GM19324 (cell line): ENCODE measurements at regions not wholly inside any gene's neighbourhood (a gene's known extent, or its start where the extent isn't known, plus 50 kb on each side); places are given as distances from the start of the nearest gene placed in this dataset.

Experiments used
- ATAC-seq: cut with Tn5 transposase; IDR thresholded peaks from one replicate; pipeline ENCODE4 v1.9.1; 2021; ENCODE audit warnings: mild to moderate bottlenecking, moderate library complexity; ENCODE audit not compliant: unreplicated experiment, low FRiP score

GRCh38 chr1:81498471-81499462 is 302.0 kb upstream of the ADGRL2 start:
- no peak for ATAC-seq

GRCh38 chr1:81496349-81496748 is 304.4 kb upstream of the ADGRL2 start:
- ATAC-seq = no peak

- ATAC-seq = no peak
Measured at GRCh38 chr1:81493102-81493869, 307.4 kb upstream of the ADGRL2 start.

- ATAC-seq = no peak
Measured at GRCh38 chr1:81492628-81493027, 308.1 kb upstream of the ADGRL2 start.

- ATAC-seq = no peak
Measured at GRCh38 chr1:81490614-81491013, 310.1 kb upstream of the ADGRL2 start.

DNA sequence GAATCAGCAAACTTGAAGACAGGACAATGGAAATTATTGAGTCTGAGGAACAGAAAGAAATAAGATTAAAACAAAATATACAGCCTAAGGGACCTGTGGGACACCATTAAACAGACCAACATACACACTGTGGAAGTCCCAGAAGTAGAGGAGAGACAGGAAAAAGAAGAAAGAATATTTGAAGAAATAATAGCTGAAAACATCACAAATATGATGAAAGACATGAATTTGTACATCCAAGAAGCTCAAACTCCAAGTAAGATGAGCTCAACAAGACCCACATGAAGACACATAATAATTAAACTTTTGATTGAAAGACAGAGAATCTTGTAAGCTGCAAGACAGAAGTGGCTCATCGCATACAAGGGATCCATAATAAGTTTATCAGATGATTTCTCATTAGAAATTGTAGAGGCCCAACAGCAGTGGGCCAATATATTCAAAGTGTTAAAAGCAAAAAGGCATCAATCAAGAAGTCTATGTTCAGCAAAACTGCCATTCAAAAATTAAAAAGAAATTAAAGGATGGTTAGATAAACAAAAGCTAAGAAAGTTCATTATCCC is 311.3 kb upstream of the ADGRL2 start:
- ATAC-seq = no peak

GRCh38 chr1:81484284-81484683 is 316.4 kb upstream of the ADGRL2 start:
- no peak for ATAC-seq

DNA sequence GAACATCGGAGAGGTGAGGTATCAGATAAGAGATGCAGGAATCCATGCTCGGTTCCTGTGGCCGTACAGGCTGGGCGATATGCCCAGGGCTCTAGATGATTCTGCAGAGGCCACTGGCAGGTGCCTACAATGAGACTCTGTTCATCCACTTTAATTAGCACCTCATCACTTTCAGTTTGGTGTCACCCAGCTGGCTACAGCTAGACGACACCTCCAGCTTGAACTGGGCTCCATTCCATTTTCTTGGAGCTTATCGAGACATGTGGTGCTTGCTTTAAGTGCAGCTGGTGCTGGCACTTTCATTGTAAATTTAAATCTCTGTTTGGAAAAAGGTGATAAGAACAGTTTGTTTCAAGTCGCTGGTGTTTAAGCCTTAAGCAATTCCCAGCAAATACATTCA is 322.5 kb upstream of the ADGRL2 start:
- no peak for ATAC-seq

- no peak for ATAC-seq
Measured at GRCh38 chr1:81477710-81478109, 323.0 kb upstream of the ADGRL2 start.

GRCh38 chr1:81472387-81472786 is 328.3 kb upstream of the ADGRL2 start:
- ATAC-seq = no peak

DNA sequence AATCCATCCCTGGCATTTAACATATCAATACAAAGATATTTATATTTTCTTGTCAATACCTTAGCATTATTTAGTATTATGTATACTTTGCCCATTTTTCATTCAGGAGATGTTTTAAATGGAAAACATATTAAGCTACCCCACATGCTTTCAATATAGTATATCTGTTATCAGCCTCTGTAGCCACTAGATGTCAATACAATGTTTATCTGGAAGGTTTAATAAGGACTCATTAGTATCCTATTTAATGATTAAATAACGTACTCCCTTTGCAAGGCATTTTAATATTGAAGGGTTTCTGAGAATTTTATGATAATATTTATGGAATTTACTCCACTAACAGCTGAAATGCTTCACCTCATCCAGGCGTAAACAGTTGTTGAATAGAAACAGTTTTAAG is 329.5 kb upstream of the ADGRL2 start:
- ATAC-seq = no peak

DNA sequence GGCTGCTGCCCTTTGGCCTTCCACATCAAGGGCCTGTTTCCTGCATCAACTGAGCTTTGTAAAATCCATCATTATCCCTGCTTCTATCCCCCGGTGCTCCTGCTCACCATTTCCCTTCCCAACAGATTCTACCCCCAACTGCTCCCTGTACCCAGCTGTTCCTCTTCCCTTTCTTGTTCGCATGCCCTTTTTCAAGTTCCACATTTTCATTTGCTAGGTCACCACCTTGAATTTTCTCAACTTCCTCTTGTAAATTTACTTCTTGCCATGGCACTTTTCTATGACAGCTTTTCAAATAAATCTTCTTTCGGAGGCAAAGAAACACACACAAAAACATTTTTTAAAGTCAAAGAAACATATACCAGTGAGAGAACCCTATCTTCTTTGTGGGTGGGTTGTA is 330.5 kb upstream of the ADGRL2 start:
- ATAC-seq = no peak

- ATAC-seq = no peak
Measured at GRCh38 chr1:81467383-81467782, 333.4 kb upstream of the ADGRL2 start.

DNA sequence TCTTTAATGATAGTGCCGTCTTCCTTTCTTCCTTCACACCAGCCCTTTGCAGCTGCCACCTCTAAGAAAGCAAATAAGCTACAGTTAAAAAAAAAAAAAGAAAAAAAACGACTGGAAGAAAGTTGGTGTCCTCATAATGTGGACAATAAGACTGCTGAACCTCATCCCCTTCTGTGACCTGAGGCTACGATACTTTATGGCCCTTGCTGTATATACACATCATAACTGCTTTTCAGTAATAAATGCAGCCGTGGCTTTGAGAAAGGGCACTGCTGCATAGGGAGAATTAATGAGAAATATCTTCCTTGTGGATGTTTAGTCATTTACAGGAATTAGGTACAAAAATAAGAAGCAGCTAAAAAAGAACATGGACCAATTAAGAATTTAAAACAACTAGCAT is 333.8 kb upstream of the ADGRL2 start:
- ATAC-seq = no peak

DNA sequence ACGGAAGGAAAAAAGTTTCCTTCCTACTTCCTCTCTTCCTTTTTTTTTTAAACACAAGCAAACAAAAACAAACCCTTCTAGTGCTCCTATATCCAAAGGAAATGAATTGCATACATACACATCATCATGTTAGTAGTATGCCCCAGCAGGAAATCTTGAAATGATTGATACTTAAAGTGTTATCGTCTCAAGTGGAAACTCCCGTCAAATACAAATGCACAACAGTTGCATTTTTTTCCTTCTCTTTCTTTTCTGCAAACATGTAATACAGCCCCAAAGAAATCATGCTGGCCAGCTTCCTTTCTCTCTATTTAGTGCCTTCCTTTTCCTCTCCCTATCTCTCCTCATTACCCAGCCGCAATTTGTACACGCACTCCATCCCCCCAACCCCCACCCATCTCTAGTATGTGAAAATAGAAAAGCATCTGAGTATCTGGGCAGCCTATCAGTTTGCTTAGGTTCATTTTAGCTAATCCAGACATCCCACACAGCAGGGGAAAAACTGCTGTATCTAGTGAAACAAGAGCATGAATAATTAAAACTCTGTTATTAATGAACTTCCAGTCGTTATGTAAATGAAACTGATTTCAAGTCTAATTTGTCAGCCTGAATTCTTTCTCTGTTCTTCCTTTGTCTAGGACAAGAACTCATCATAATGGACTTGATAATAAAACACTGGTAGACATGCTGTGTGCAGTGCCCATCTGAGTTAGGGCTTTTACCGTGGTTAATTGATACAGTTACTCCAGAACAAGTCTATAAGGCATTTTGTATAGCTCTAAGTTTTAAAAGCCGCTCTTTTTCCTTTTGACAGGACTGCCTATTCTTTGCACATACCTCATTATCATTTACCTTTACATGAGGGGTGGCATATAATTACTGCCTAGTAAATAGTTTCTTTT is 336.5 kb upstream of the ADGRL2 start:
- ATAC-seq = no peak

GRCh38 chr1:81459043-81459442 is 341.7 kb upstream of the ADGRL2 start:
- no peak for ATAC-seq

DNA sequence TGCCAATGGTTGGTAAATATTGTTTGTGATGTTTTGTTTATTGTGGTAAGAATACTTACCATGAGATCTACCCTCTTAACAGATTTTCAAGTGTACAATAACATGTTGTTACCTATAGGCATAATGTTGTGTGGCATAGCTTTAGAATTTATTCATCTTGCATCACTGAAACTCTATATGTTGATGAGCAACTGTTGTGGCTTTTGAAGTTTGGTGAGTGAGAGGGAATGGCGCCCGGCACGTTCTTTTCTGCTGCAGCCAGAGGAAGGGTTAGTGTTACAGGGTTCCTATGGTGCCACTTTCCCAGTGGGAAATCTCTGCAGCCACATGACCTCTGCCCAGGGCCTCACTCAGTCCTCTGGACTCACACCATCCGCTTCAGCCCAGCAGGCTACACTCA is 342.5 kb upstream of the ADGRL2 start:
- no peak for ATAC-seq

DNA sequence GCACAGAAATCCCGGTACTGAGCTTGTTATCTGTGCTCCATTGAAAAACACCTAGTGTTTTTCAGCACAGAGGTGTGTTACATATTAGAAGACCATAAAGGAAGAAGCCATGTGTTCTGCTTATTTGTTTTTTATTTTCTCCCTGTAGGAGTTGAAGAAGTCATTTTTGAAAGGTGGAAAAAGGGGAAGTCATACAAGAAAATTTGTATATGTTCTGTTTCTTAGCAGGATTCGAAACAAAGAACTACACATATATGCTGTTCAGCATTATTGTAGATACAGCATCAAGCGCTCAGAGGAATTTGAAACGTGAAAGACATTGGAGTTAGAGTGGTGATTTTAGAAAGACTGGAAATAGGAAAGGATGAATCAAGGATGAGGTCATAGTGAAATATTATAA is 345.3 kb upstream of the ADGRL2 start:
- no peak for ATAC-seq

- no peak for ATAC-seq
Measured at GRCh38 chr1:81453971-81454370, 346.8 kb upstream of the ADGRL2 start.

GRCh38 chr1:81453367-81453703 is 347.4 kb upstream of the ADGRL2 start:
- no peak for ATAC-seq
